ENCODE measurements at regions not wholly inside any gene's neighbourhood (a gene's known extent, or its start where the extent isn't known, plus 50 kb on each side); places are given as distances from the start of the nearest gene placed in this dataset.

GRCh38 chr14:96959992-96960391 lies 162.8 kb downstream of the VRK1 start:
- FAIRE-seq (no peak), DNase-seq (ENCODE audit: low spot score) (no peak), ATAC-seq (no peak)
- no peaks in the 10 kb centered on the region for H3K27me3 ChIP-seq (ENCODE audit: control insufficient read depth in 1 of 2, insufficient read depth in 2 of 2, low read length in 2 of 2)
- H3K4me3 ChIP-seq (replicated peaks in 1 of 3; ENCODE audit: insufficient read depth in 1 of 3, low read depth in 2 of 3, low read length in 3 of 3) = no peak overlapping the region
- no peak overlapping the region for H3K27ac ChIP-seq (ENCODE audit: extremely low read length, insufficient read depth, low read length)
- intact Hi-C loops (cut with micrococcal nuclease; ENCODE audit: unreplicated experiment) (no loop called here), in situ Hi-C loops (cut with HindIII; ENCODE audit: extremely low pct_ligation_motif_present, low pct_unique_long_range_greater_than_20kb) (no loop called here)
- WGBS (ENCODE audit: low lambda C conversion rate) = 100% methylated on average over 1 of the region's 1 CpG
- no peaks in the 10 kb centered on the region for H3K36me3 ChIP-seq (replicated peaks in 1 of 2; ENCODE audit: control insufficient read depth in 1 of 2, insufficient read depth in 2 of 2, low read length in 2 of 2)
- no peaks in the 10 kb centered on the region for H3K4me1 ChIP-seq (ENCODE audit: insufficient read depth, low read length)
- no peak overlapping the region for H3K9ac ChIP-seq (ENCODE audit: insufficient read depth, low read depth, low read length)
- H4K20me1 ChIP-seq (ENCODE audit: insufficient read depth, low read length) = no peaks in the 10 kb centered on the region
- BruUV-seq (replicated peaks) = no TSS peak
- H3K4me2 ChIP-seq (ENCODE audit: low read depth, low read length) = no peak overlapping the region
- H3K9me3 ChIP-seq (ENCODE audit: low read length) = no peaks in the 10 kb centered on the region
- ChIA-PET CTCF (ENCODE audit: low intra/inter-chr PET ratio, low total read pairs) (no interaction called here), POLR2A (no interaction called here)
- no peak overlapping the region for H2AFZ ChIP-seq (ENCODE audit: low read length)
- no peaks in the 10 kb centered on the region for H3K79me2 ChIP-seq (ENCODE audit: insufficient read depth, low read length)
- TF ChIP-seq ZNF629 (CRISPR knock-in tag; conservative IDR thresholded peaks at IDR 0.05) (peak; percentile 55; the same call in 1 of the 2 replicates), ZBTB34 (CRISPR knock-in tag; IDR thresholded peaks at IDR 0.05) (no peak), ZNF407 (CRISPR knock-in tag; IDR thresholded peaks at IDR 0.05; ENCODE audit: not compliant biosample characterization) (no peak)

All from HepG2 (cell line).